ENCODE measurements at regions not wholly inside any gene's neighbourhood (a gene's known extent, or its start where the extent isn't known, plus 50 kb on each side); places are given as distances from the start of the nearest gene placed in this dataset.

GRCh38 chr2:111657351-111657975 is 226.5 kb downstream of the ANAPC1 start:
- no peaks in the 10 kb centered on the region for H3K27me3 ChIP-seq (ENCODE audit: insufficient read depth, poor library complexity, severe bottlenecking)
- H3K27ac ChIP-seq (replicated peaks), result no peak overlapping the region
- no peak for TF ChIP-seq SPI1 (IDR thresholded peaks at IDR 0.05; ENCODE audit: borderline replicate concordance, low read depth)
- no peak for DNase-seq (ENCODE audit: low read depth in 1 of 2, low spot score in 1 of 2)
- no peak overlapping the region for H3K4me3 ChIP-seq (replicated peaks; ENCODE audit: insufficient read depth, low read length)

GRCh38 chr2:111659361-111660333 is 224.3 kb downstream of the ANAPC1 start:
- TF ChIP-seq REST (IDR thresholded peaks at IDR 0.05; ENCODE audit: insufficient replicate concordance, low read depth) (no peak), GABPA (IDR thresholded peaks at IDR 0.05; ENCODE audit: low read depth) (no peak), SPI1 (IDR thresholded peaks at IDR 0.05; ENCODE audit: borderline replicate concordance, low read depth) (no peak), POLR2AphosphoS5 (IDR thresholded peaks at IDR 0.05; ENCODE audit: low read depth) (no peak)
- TF ChIP-seq, protein P1, sequence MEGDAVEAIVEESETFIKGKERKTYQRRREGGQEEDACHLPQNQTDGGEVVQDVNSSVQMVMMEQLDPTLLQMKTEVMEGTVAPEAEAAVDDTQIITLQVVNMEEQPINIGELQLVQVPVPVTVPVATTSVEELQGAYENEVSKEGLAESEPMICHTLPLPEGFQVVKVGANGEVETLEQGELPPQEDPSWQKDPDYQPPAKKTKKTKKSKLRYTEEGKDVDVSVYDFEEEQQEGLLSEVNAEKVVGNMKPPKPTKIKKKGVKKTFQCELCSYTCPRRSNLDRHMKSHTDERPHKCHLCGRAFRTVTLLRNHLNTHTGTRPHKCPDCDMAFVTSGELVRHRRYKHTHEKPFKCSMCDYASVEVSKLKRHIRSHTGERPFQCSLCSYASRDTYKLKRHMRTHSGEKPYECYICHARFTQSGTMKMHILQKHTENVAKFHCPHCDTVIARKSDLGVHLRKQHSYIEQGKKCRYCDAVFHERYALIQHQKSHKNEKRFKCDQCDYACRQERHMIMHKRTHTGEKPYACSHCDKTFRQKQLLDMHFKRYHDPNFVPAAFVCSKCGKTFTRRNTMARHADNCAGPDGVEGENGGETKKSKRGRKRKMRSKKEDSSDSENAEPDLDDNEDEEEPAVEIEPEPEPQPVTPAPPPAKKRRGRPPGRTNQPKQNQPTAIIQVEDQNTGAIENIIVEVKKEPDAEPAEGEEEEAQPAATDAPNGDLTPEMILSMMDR (IDR thresholded peaks at IDR 0.05; ENCODE audit: insufficient read depth, low read length), result no peak
- H3K27ac ChIP-seq (replicated peaks), result peak overlapping the region; percentile 26
- DNase-seq (ENCODE audit: low read depth in 1 of 2, low spot score in 1 of 2), result peak; percentile 86 to 88

GRCh38 chr2:111660811-111661210 is 223.2 kb downstream of the ANAPC1 start:
- TF ChIP-seq, protein P1 (IDR thresholded peaks at IDR 0.05; ENCODE audit: insufficient read depth, low read length), result no peak
- TF ChIP-seq POLR2AphosphoS5 (IDR thresholded peaks at IDR 0.05; ENCODE audit: low read depth) (no peak), REST (IDR thresholded peaks at IDR 0.05; ENCODE audit: insufficient replicate concordance, low read depth) (no peak), SPI1 (IDR thresholded peaks at IDR 0.05; ENCODE audit: borderline replicate concordance, low read depth) (no peak), GABPA (IDR thresholded peaks at IDR 0.05; ENCODE audit: low read depth) (no peak)
- H3K4me3 ChIP-seq (replicated peaks; ENCODE audit: insufficient read depth, low read length), result no peak overlapping the region
- H3K27me3 ChIP-seq (ENCODE audit: insufficient read depth, poor library complexity, severe bottlenecking), result no peaks in the 10 kb centered on the region
- DNase-seq (ENCODE audit: low read depth in 1 of 2, low spot score in 1 of 2), result no peak
- no peak overlapping the region for H3K27ac ChIP-seq (replicated peaks)

More at GRCh38 chr2:111659361-111660333, 224.3 kb downstream of the ANAPC1 start:
- no peaks in the 10 kb centered on the region for H3K27me3 ChIP-seq (ENCODE audit: insufficient read depth, poor library complexity, severe bottlenecking)
- H3K4me3 ChIP-seq (replicated peaks; ENCODE audit: insufficient read depth, low read length), result no peak overlapping the region

GRCh38 chr2:111661286-111661940 is 222.6 kb downstream of the ANAPC1 start:
- no peak for TF ChIP-seq REST (IDR thresholded peaks at IDR 0.05; ENCODE audit: insufficient replicate concordance, low read depth)
- TF ChIP-seq GABPA (IDR thresholded peaks at IDR 0.05; ENCODE audit: low read depth), result no peak
- no peak for TF ChIP-seq POLR2AphosphoS5 (IDR thresholded peaks at IDR 0.05; ENCODE audit: low read depth)
- TF ChIP-seq, protein P1 (IDR thresholded peaks at IDR 0.05; ENCODE audit: insufficient read depth, low read length), result no peak
- TF ChIP-seq SPI1 (IDR thresholded peaks at IDR 0.05; ENCODE audit: borderline replicate concordance, low read depth), result no peak
- Histone ChIP-seq H3K4me3 (replicated peaks; ENCODE audit: insufficient read depth, low read length) (no peak overlapping the region), H3K27me3 (ENCODE audit: insufficient read depth, poor library complexity, severe bottlenecking) (no peaks in the 10 kb centered on the region), H3K27ac (replicated peaks) (no peak overlapping the region)
- DNase-seq (ENCODE audit: low read depth in 1 of 2, low spot score in 1 of 2), result no peak
